K562 (cell line): ENCODE measurements at regions not wholly inside any gene's neighbourhood (a gene's known extent, or its start where the extent isn't known, plus 50 kb on each side); places are given as distances from the start of the nearest gene placed in this dataset.

Experiments
- ATAC-seq: fragments of 200-7000 bp; cut with Tn5 transposase; 3 replicates; pipeline ENCODE4 v1.9.1; 2020; ENCODE audit warnings: moderate library complexity
- BruUV-seq: library from RNA; stranded (reverse); fragments of 400-500 nt; replicated peaks from 2 replicates; lab custom pipeline; 2021; lab: Mats Ljungman, UMichigan
- CTCF ChIA-PET: fragments of 300-600 bp; formaldehyde crosslinking; extraction: SDS; loops from one replicate; lab custom pipeline; 2021; ENCODE audit warnings: low intra/inter-chr PET ratio; lab: Yijun Ruan, JAX
- POLR2A ChIA-PET: fragments of 300-600, 350-650 bp; sonication (Branson Sonifier 250); formaldehyde crosslinking; extraction: SDS; loops from one replicate; lab custom pipeline; 2021; ENCODE audit warnings: antibody characterized with exemption, inconsistent platforms; lab: Yijun Ruan, JAX
- DNase-seq, 4 experiments: peaks; one replicate each; pipeline versions ENCODE4 v3.0.0 to v3.0.0-alpha.2; 2011 to 2018; ENCODE audit warnings: low spot score in 3 of 4, mixed read lengths in 3 of 4; ENCODE audit errors: extremely low read depth in 1 of 4
- FAIRE-seq: peaks from 2 replicates; lab custom pipeline; 2011; peaks lifted over from hg19 to GRCh38; lab: Jason Lieb, UNC
- H2AFZ ChIP-seq: 2 replicates; pipeline ENCODE4 v1.6.0; 2011; ENCODE audit warnings: low read depth, low read length, control low read depth, inconsistent platforms
- H3K27ac ChIP-seq: fragments of 200-600 bp; 3 replicates; pipeline ENCODE4 v1.8.0; 2011; ENCODE audit warnings: low read depth, mild to moderate bottlenecking, control low read depth, inconsistent platforms, low read length, moderate library complexity, mixed read lengths; ENCODE audit errors: extremely low read depth
- H3K27me3 ChIP-seq, 2 experiments: fragments of 300-600 bp in 1 of 2; 2 replicates in 1 of 2; 3 replicates in 1 of 2; pipeline versions ENCODE4 v1.6.0 to v1.8.0; 2011; ENCODE audit warnings: inconsistent platforms in 2 of 2, low read length in 2 of 2, mild to moderate bottlenecking in 1 of 2, mixed read lengths in 1 of 2, moderate library complexity in 1 of 2; ENCODE audit not compliant: control insufficient read depth in 2 of 2, insufficient read depth in 2 of 2
- H3K36me3 ChIP-seq: fragments of 300-600 bp; 3 replicates; pipeline ENCODE4 v1.8.0; 2011; ENCODE audit warnings: mild to moderate bottlenecking, low read length, inconsistent platforms; ENCODE audit not compliant: control insufficient read depth, insufficient read depth
- H3K4me1 ChIP-seq, 2 experiments: fragments of 200-600 bp in 1 of 2; replicated peaks in 1 of 2; 2 replicates in 1 of 2; 3 replicates in 1 of 2; pipeline versions ENCODE4 v1.5.1 to v1.8.0; 2011; ENCODE audit warnings: inconsistent platforms in 2 of 2, low read length in 2 of 2, mild to moderate bottlenecking in 1 of 2, mixed read lengths in 1 of 2, moderate library complexity in 1 of 2; ENCODE audit not compliant: control insufficient read depth in 2 of 2, insufficient read depth in 2 of 2
- H3K4me2 ChIP-seq: 2 replicates; pipeline ENCODE4 v1.6.1; 2011; ENCODE audit warnings: low read length, control low read depth, inconsistent platforms, mixed read lengths; ENCODE audit not compliant: insufficient read depth
- H3K4me3 ChIP-seq: fragments of 200-600 bp; sonication (generic), shearing (Covaris generic); 2 replicates; pipeline ENCODE4 v1.5.1; 2016; ENCODE audit warnings: control low read depth, inconsistent platforms
- H3K79me2 ChIP-seq: fragments of 200-600 bp; 3 replicates; pipeline ENCODE4 v1.8.0; 2011; ENCODE audit warnings: low read length, inconsistent platforms; ENCODE audit not compliant: control insufficient read depth, insufficient read depth
- H3K9ac ChIP-seq, 2 experiments: 2 replicates each; pipeline versions ENCODE4 v1.6.0 to v1.6.1; 2011; ENCODE audit warnings: low read depth in 2 of 2, low read length in 2 of 2, control low read depth in 1 of 2, inconsistent platforms in 1 of 2, mild to moderate bottlenecking in 1 of 2, mixed read lengths in 1 of 2; ENCODE audit not compliant: insufficient read depth in 1 of 2
- H3K9me1 ChIP-seq: one replicate; pipeline ENCODE4 v1.6.0; 2011; ENCODE audit warnings: inconsistent platforms, mild to moderate bottlenecking, low read length, moderate library complexity; ENCODE audit not compliant: control insufficient read depth, insufficient read depth
- H3K9me3 ChIP-seq: replicated peaks from 2 replicates; pipeline ENCODE4 v1.5.1; 2011; ENCODE audit warnings: low read depth, low read length, inconsistent platforms; ENCODE audit not compliant: control insufficient read depth, insufficient read depth
- H4K20me1 ChIP-seq: replicated peaks from 2 replicates; pipeline ENCODE4 v1.6.1; 2011; ENCODE audit warnings: low read length, inconsistent platforms, mixed read lengths; ENCODE audit not compliant: control insufficient read depth, insufficient read depth
- ARID1B ChIP-seq: fragments of 450-650 bp; IDR thresholded peaks from 2 replicates; pipeline ENCODE4 v1.6.1; 2016; ENCODE audit warnings: antibody characterized with exemption, mild to moderate bottlenecking, inconsistent platforms
- CEBPG ChIP-seq, 3 experiments: fragments of 200-800 bp in 1 of 3; sonication (Bioruptor generic) in 1 of 3; sonication (generic) in 1 of 3; formaldehyde crosslinking in 1 of 3; IDR thresholded peaks in 2 of 3; conservative IDR thresholded peaks in 1 of 3; 2 replicates each; pipeline versions ENCODE4 v1.6.1 to v1.8.0; 2016 to 2022; ENCODE audit warnings: missing compliant biosample characterization in 2 of 3, missing genetic modification characterization in 2 of 3, mild to moderate bottlenecking in 1 of 3, missing genetic modification reagents in 1 of 3
- HCFC1 ChIP-seq: IDR thresholded peaks from 2 replicates; pipeline ENCODE4 v1.6.1; 2012; ENCODE audit warnings: low read depth, low read length, improper control_type of control experiment
- NFE2L1 ChIP-seq: fragments of 450-650 bp; IDR thresholded peaks from 2 replicates; pipeline ENCODE4 v1.6.1; 2016; ENCODE audit warnings: missing genetic modification characterization, low read depth, mild to moderate bottlenecking, missing compliant biosample characterization, moderate library complexity, borderline replicate concordance
- NFRKB ChIP-seq: fragments of 450-650 bp; IDR thresholded peaks from 2 replicates; pipeline ENCODE4 v1.6.1; 2016; ENCODE audit warnings: low read depth
- NONO ChIP-seq, 2 experiments: fragments of 200-400 bp in 1 of 2; fragments of 450-650 bp in 1 of 2; formaldehyde crosslinking in 1 of 2; IDR thresholded peaks; 2 replicates each; pipeline ENCODE4 v1.6.1; 2017; ENCODE audit warnings: low read depth in 2 of 2, mild to moderate bottlenecking in 2 of 2, moderate library complexity in 2 of 2, low read length in 1 of 2
- SMARCC2 ChIP-seq: fragments of 450-650 bp; IDR thresholded peaks from 2 replicates; pipeline ENCODE4 v1.6.1; 2017; ENCODE audit warnings: antibody characterized with exemption, moderate library complexity, mild to moderate bottlenecking, low read depth
- SMC3 ChIP-seq: conservative IDR thresholded peaks from 2 replicates; pipeline ENCODE4 v1.6.1; 2011; ENCODE audit warnings: low read depth, low read length, improper control_type of control experiment; ENCODE audit not compliant: insufficient read depth
- TBL1XR1 ChIP-seq, 2 experiments: IDR thresholded peaks; 2 replicates each; pipeline ENCODE4 v1.6.1; 2012; ENCODE audit warnings: improper control_type of control experiment in 2 of 2, low read length in 2 of 2, mild to moderate bottlenecking in 1 of 2
- TEAD2 ChIP-seq: fragments of 450-650 bp; IDR thresholded peaks from 2 replicates; pipeline ENCODE4 v1.6.1; 2016; ENCODE audit warnings: missing genetic modification characterization, control low read depth, missing compliant biosample characterization
- ZBED1 ChIP-seq: IDR thresholded peaks from 2 replicates; pipeline ENCODE4 v1.6.1; 2014
- ZNF165 ChIP-seq: fragments of 250-450 bp; sonication (Bioruptor Pico); IDR thresholded peaks from 2 replicates; pipeline ENCODE4 v1.4.0; 2020; ENCODE audit warnings: borderline replicate concordance
- ZNF239 ChIP-seq: fragments of 250-450 bp; sonication (Bioruptor Pico); IDR thresholded peaks from 2 replicates; pipeline ENCODE4 v1.4.0; 2020; ENCODE audit warnings: mild to moderate bottlenecking
- ZNF24 ChIP-seq: fragments of 450-650 bp; IDR thresholded peaks from 2 replicates; pipeline ENCODE4 v1.6.1; 2016
- WGBS: fragments of 100-300 bp; shearing (Covaris generic); methylation state at CpG from one replicate; pipeline ENCODE4 v1.1.6; 2016; ENCODE audit warnings: low coverage, mixed read lengths; ENCODE audit not compliant: insufficient coverage; ENCODE audit errors: missing lambda C conversion rate; 5-methylcytosine and 5-hydroxymethylcytosine counted together
- in situ Hi-C: fragments of 300-500 bp; cut with MboI; formaldehyde crosslinking; loops from 4 replicates; pipeline ENCODE4 v1.15.0; 2018; ENCODE audit warnings: inconsistent platforms, mixed read lengths
- intact Hi-C: fragments of 100-400 bp; cut with micrococcal nuclease; formaldehyde crosslinking; loops from 2 replicates; pipeline ENCODE4 v1.14.2; 2022
- TF ChIP-seq, protein P1 (sequence below): fragments of 450-650 bp; conservative IDR thresholded peaks from 2 replicates; pipeline ENCODE4 v1.6.1; 2016; ENCODE audit warnings: missing genetic modification characterization, low read depth, mild to moderate bottlenecking, missing compliant biosample characterization, moderate library complexity
- TF ChIP-seq, protein P2 (sequence below): fragments of 250-450 bp; sonication (Bioruptor Pico); IDR thresholded peaks from 2 replicates; pipeline ENCODE4 v1.9.0; 2021; ENCODE audit warnings: mild to moderate bottlenecking

DNA sequence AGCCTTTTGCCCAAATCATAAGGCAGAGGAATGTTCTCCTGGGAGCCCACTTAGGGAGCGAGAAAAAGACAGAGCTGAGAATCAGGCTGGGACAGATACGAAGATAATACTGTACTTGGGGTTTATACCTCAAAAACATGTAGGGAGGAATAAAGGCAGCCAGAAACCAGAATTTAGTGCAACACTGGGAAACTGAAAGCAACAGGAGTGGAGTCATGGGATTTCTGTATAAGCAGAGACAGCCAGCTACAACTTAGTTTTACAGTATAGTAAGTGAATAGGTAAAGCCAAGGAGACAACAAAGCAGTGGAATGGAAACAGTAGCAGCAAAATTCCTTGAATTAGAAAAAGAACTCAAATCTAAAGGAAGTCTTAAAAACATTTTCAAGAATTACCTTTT is 413.2 kb downstream of the FAT4 start:
- Histone ChIP-seq H3K79me2 (no peaks in the 10 kb centered on the region), H3K9me1 (no peaks in the 10 kb centered on the region), H3K27me3 (no peaks in the 10 kb centered on the region), H3K9me3 (no peaks in the 10 kb centered on the region), H3K4me1 (no peaks in the 10 kb centered on the region), H3K9ac (no peak overlapping the region), H3K4me2 (no peak overlapping the region), H3K36me3 (no peaks in the 10 kb centered on the region), H4K20me1 (no peaks in the 10 kb centered on the region), H2AFZ (no peak overlapping the region), H3K4me3 (no peak overlapping the region), H3K27ac (no peak overlapping the region)
- intact Hi-C loops: no loop called here
- 0% methylated on average over 2 of the region's 2 CpGs for WGBS
- DNase-seq: no peak
- POLR2A ChIA-PET: no interaction called here
- no TSS peak for BruUV-seq
- ATAC-seq: no peak
- TF ChIP-seq TBL1XR1 (IDR thresholded peaks at IDR 0.05; ENCODE audit: low read length in 2 of 2) (no peak), NFE2L1 (tag) (no peak), ZNF165 (CRISPR knock-in tag) (no peak), ZNF24 (no peak), SMC3 (no peak)
- FAIRE-seq: no peak
- in situ Hi-C loops: loop anchor here (25.0 kb wide), 1 partner anchor 416 kb away; the partner anchor contains the start of gene FAT4
- CTCF ChIA-PET: no interaction called here

DNA sequence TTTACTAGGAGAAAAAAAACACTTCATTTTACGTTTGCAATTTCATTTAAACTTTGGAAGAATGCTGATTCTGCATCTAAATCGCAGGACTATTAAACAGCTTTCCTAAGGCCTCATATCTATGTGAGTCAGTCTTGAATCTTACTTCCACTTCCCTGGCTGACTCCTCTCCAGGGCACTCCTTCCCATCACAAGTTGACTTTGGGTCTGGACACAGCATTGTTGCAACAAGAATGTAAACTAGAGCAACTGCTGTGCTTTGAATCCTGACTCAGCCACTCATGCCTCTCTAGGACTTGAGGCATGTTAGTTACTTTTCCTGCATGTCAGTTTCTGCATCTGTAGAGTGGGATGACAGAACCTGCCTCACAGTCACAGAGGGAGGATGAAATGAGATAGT is 413.8 kb downstream of the FAT4 start:
- Histone ChIP-seq H2AFZ (no peak overlapping the region), H3K9me3 (no peaks in the 10 kb centered on the region), H3K27ac (no peak overlapping the region), H3K27me3 (no peaks in the 10 kb centered on the region), H3K9me1 (no peaks in the 10 kb centered on the region), H3K4me1 (no peaks in the 10 kb centered on the region), H4K20me1 (no peaks in the 10 kb centered on the region), H3K36me3 (no peaks in the 10 kb centered on the region), H3K4me3 (no peak overlapping the region), H3K79me2 (no peaks in the 10 kb centered on the region), H3K4me2 (no peak overlapping the region), H3K9ac (no peak overlapping the region)
- FAIRE-seq (no peak), DNase-seq (no peak), ATAC-seq (no peak)
- BruUV-seq: no TSS peak
- 0% methylated on average over 2 of the region's 2 CpGs for WGBS
- CTCF ChIA-PET: no interaction called here
- intact Hi-C loops (no loop called here), in situ Hi-C loops (loop anchor here (25.0 kb wide), 1 partner anchor 416 kb away; the partner anchor contains the start of gene FAT4)
- POLR2A ChIA-PET: no interaction called here
- TF ChIP-seq, protein P1, sequence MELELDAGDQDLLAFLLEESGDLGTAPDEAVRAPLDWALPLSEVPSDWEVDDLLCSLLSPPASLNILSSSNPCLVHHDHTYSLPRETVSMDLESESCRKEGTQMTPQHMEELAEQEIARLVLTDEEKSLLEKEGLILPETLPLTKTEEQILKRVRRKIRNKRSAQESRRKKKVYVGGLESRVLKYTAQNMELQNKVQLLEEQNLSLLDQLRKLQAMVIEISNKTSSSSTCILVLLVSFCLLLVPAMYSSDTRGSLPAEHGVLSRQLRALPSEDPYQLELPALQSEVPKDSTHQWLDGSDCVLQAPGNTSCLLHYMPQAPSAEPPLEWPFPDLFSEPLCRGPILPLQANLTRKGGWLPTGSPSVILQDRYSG (tag): no peak
- no peak for TF ChIP-seq HCFC1
- TF ChIP-seq ZNF239 (CRISPR knock-in tag): no peak
- no peak for TF ChIP-seq ZBED1
- no peak for TF ChIP-seq TEAD2 (tag)
- no peak for TF ChIP-seq CEBPG (CRISPR knock-in tag; IDR thresholded peaks at IDR 0.05)
- no peak for TF ChIP-seq CEBPG (tag; conservative IDR thresholded peaks at IDR 0.05 in 1 of 2, IDR thresholded peaks at IDR 0.05 in 1 of 2)
- TF ChIP-seq SMARCC2: no peak
- no peak for TF ChIP-seq NFRKB
- TF ChIP-seq ZNF165 (CRISPR knock-in tag): no peak
- no peak for TF ChIP-seq ARID1B
- TF ChIP-seq, protein P2, sequence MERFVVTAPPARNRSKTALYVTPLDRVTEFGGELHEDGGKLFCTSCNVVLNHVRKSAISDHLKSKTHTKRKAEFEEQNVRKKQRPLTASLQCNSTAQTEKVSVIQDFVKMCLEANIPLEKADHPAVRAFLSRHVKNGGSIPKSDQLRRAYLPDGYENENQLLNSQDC: no peak
- no peak for TF ChIP-seq NONO (IDR thresholded peaks at IDR 0.05; ENCODE audit: low read depth in 2 of 2, low read length in 1 of 2)
